Activated naive CD8-positive, alpha-beta T cell treated with anti-CD3 and anti-CD28 coated beads for 36 hours (primary cell): ENCODE measurements at regions not wholly inside any gene's neighbourhood (a gene's known extent, or its start where the extent isn't known, plus 50 kb on each side); places are given as distances from the start of the nearest gene placed in this dataset.
"Not testable (repeated sequence)": the region's sequence is repeated elsewhere in the genome, so short reads cannot be mapped to it uniquely, and the experiment has no call there.

Experiments
- DNase-seq: peaks from one replicate; pipeline ENCODE4 v3.0.0; 2021
- H3K27ac Mint-ChIP-seq: one replicate; pipeline ENCODE4 v1.8.0; 2022; ENCODE audit warnings: mild to moderate bottlenecking, moderate library complexity, mixed read lengths
- H3K27me3 Mint-ChIP-seq: one replicate; pipeline ENCODE4 v1.8.0; 2022; ENCODE audit warnings: mild to moderate bottlenecking, mixed read lengths
- H3K36me3 Mint-ChIP-seq: one replicate; pipeline ENCODE4 v1.8.0; 2021; ENCODE audit warnings: mild to moderate bottlenecking, mixed read lengths
- H3K4me1 Mint-ChIP-seq: one replicate; pipeline ENCODE4 v1.8.0; 2021; ENCODE audit warnings: mixed read lengths
- H3K4me3 Mint-ChIP-seq: one replicate; pipeline ENCODE4 v1.8.0; 2022; ENCODE audit warnings: mild to moderate bottlenecking, moderate library complexity, mixed read lengths
- H3K9me3 Mint-ChIP-seq: one replicate; pipeline ENCODE4 v1.8.0; 2022; ENCODE audit warnings: mixed read lengths

DNA sequence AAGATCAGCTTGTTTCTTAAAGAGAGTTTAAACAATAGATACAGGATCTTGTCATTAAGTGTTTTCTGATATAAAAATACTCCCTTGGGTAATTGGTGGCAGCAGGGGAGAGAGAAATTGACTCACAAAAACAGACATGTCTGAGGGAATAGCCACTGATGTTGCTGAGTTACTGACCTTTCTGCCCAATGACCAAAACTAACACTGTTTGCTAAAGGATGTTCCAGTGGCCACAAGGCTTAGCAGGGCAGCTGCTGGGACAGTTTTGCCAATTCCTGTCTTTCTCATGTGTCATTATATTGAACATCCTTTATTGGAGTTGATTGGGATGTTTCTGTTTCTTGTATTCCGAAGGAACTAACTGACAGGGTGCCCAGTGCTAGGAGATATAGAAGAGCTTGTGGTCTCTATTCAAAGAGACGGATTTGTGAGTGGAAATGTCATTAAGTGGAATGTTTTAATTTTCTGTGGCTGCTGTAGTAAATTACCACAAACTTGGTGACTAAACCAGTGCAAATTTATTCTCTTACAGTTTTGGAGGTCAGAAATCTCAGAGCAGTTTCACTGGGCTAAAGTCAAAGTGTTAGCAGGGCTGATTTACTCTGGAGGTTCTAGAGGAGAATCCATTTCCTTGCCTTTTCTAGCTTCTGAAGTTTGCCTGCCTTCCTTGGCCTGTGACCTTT is 124.8 kb upstream of the RMDN2 start:
- Mint-ChIP-seq H3K9me3 (no peaks in the 10 kb centered on the region), H3K27me3 (no peaks in the 10 kb centered on the region), H3K4me1 (peaks cover 10% of the 10 kb centered on the region), H3K36me3 (no peaks in the 10 kb centered on the region), H3K27ac (no peak overlapping the region), H3K4me3 (no peak overlapping the region)
- no peak for DNase-seq

DNA sequence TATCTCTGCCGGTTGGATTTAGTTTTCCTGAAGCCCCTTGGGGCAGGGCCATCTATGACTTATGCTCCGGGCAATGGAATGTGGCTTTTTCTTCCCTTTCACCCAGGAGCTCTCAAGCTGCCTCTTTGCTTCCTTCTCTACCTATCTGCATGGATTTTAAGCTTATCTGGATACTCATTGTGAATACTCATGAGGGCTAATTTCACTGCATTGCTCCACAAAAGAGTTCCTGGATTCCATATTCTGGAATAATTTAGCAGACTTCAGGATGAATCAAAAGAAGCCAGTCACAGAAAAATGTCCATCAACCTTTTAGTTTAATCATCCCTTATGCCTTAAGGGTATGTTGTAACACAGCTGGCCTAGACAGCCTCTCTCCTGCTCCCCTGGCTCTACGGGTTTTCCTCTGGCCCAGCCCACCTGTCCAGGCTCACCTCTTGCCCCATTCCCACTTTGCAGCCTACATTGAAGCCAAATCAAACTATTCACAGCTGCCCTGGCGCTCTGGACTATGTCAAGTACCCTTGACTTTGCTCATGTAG is 122.8 kb upstream of the RMDN2 start:
- Mint-ChIP-seq H3K27ac (no peak overlapping the region), H3K36me3 (no peaks in the 10 kb centered on the region), H3K4me3 (no peak overlapping the region)

DNA sequence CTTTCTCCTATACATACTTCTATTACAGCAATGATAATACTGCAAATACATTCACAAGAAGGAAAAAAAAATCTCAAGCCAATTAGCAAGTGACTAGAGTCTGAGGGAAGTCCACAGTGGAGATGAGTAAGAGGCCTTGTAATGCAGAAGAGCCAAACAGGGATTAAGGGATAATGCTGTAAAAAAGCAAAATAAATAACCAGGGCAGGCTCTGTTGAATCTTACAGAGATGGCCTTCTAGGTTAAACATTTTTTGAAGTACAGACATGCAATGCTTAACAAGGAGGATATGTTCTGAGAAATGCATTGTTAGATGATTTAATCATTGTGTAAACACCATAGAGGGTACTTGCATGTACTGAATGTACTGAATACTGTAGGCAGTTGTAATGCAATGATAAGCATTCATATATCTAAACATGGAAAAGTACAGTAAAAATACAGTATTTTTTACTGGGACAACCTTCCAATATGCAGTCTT is 122.1 kb upstream of the RMDN2 start:
- H3K27ac Mint-ChIP-seq = no peak overlapping the region
- H3K9me3 Mint-ChIP-seq = peaks cover 4% of the 10 kb centered on the region
- H3K36me3 Mint-ChIP-seq = no peaks in the 10 kb centered on the region
- H3K4me1 Mint-ChIP-seq = peaks cover 3% of the 10 kb centered on the region
- no peaks in the 10 kb centered on the region for H3K27me3 Mint-ChIP-seq
- no peak overlapping the region for H3K4me3 Mint-ChIP-seq
- DNase-seq = no peak

More for the DNA sequence above, 122.8 kb upstream of the RMDN2 start:
- Mint-ChIP-seq H3K9me3 (peaks cover 4% of the 10 kb centered on the region), H3K4me1 (peaks cover 5% of the 10 kb centered on the region), H3K27me3 (no peaks in the 10 kb centered on the region)
- DNase-seq = no peak

- H3K9me3 Mint-ChIP-seq, H3K36me3 Mint-ChIP-seq, H3K27ac Mint-ChIP-seq, H3K4me1 Mint-ChIP-seq, H3K27me3 Mint-ChIP-seq, DNase-seq, H3K4me3 Mint-ChIP-seq: not testable (repeated sequence)
Measured at GRCh38 chr2:37806004-37806403, 119.1 kb upstream of the RMDN2 start.

GRCh38 chr2:37809525-37809924 is 115.6 kb upstream of the RMDN2 start:
- no peaks in the 10 kb centered on the region for H3K27me3 Mint-ChIP-seq
- no peak for DNase-seq
- no peak overlapping the region for H3K4me3 Mint-ChIP-seq
- peaks cover 2% of the 10 kb centered on the region for H3K36me3 Mint-ChIP-seq
- peaks cover 7% of the 10 kb centered on the region for H3K4me1 Mint-ChIP-seq
- H3K27ac Mint-ChIP-seq = no peak overlapping the region
- peaks cover 11% of the 10 kb centered on the region for H3K9me3 Mint-ChIP-seq

GRCh38 chr2:37809931-37810570 is 115.0 kb upstream of the RMDN2 start:
- DNase-seq = no peak
- H3K27ac Mint-ChIP-seq = no peak overlapping the region
- H3K4me3 Mint-ChIP-seq = no peak overlapping the region
- no peaks in the 10 kb centered on the region for H3K27me3 Mint-ChIP-seq
- peaks cover 2% of the 10 kb centered on the region for H3K36me3 Mint-ChIP-seq
- H3K9me3 Mint-ChIP-seq = peaks cover 11% of the 10 kb centered on the region
- peaks cover 7% of the 10 kb centered on the region for H3K4me1 Mint-ChIP-seq

GRCh38 chr2:37812414-37812813 is 112.7 kb upstream of the RMDN2 start:
- no peak for DNase-seq
- H3K27ac Mint-ChIP-seq = no peak overlapping the region
- H3K27me3 Mint-ChIP-seq = no peaks in the 10 kb centered on the region
- no peak overlapping the region for H3K4me3 Mint-ChIP-seq
- H3K4me1 Mint-ChIP-seq = peaks cover 7% of the 10 kb centered on the region
- peaks cover 2% of the 10 kb centered on the region for H3K36me3 Mint-ChIP-seq
- peaks cover 7% of the 10 kb centered on the region for H3K9me3 Mint-ChIP-seq

DNA sequence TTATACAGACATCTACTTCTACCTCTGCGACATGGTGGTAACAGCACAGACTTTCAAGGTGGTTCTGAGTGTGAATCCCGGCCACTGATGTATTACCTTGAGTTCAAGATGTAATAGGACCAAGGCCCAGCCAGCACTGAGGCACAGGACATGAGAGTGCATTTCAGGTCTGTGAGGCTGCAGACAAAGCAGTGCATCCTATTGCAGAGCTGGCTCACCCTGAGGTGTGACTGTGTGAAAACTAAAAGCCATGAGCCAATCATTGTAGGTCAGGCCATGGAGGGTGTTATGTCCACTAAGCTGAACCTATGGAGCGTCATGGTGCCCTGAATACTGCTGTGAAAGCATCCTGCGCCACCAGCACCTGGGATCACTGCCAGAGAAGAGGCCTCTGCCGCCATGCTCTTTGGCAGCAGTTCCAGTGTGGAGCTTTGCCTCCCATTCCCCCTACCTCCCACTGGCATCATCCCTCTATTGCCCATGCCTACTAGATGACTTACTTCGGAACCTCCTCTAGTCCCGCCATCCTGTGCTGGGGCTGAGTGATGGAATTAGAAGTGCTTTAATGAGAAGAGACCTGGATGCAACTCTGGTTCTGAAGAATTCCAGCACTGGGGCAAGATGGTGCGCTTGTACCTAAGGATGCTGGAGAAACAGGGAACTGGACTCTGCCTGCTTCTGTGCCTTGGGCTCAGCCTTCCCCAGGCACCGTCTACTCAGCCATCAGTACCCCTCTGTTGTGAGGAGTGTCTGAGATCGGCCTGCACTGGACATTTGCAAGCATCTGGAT is 112.0 kb upstream of the RMDN2 start:
- Mint-ChIP-seq H3K4me3 (no peak overlapping the region), H3K4me1 (peaks cover 7% of the 10 kb centered on the region), H3K9me3 (peaks cover 7% of the 10 kb centered on the region), H3K36me3 (peaks cover 2% of the 10 kb centered on the region), H3K27me3 (no peaks in the 10 kb centered on the region), H3K27ac (no peak overlapping the region)
- DNase-seq = no peak

GRCh38 chr2:37816036-37816435 is 109.1 kb upstream of the RMDN2 start:
- Mint-ChIP-seq H3K4me1 (peaks cover 2% of the 10 kb centered on the region), H3K27ac (no peak overlapping the region)
- no peak for DNase-seq

DNA sequence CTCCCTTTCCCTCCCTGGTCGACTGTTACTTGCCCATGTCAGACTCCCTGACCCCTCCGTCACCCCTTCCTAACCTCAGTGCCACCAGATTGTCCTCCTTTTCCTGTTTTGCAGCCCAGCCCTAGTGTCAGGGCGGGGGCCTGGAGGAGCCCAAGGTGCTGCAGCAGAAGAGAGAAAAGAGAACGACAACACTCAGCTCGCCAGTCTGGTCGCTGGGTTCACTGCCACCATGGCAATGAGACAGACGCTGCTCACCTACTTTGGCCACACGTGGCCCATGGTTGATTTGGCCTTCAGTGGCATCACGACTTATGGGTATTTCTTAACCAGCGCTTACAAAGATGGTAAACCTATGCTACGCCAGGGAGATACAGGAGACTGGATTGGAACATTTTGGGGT is 108.4 kb upstream of the RMDN2 start:
- Mint-ChIP-seq H3K27ac (no peak overlapping the region), H3K4me1 (peaks cover 2% of the 10 kb centered on the region), H3K4me3 (no peak overlapping the region), H3K9me3 (peaks cover 7% of the 10 kb centered on the region), H3K36me3 (no peaks in the 10 kb centered on the region), H3K27me3 (no peaks in the 10 kb centered on the region)
- DNase-seq = no peak

More at GRCh38 chr2:37816036-37816435, 109.1 kb upstream of the RMDN2 start:
- Mint-ChIP-seq H3K9me3 (peaks cover 7% of the 10 kb centered on the region), H3K36me3 (no peaks in the 10 kb centered on the region), H3K27me3 (no peaks in the 10 kb centered on the region), H3K4me3 (no peak overlapping the region)

GRCh38 chr2:37819186-37819585 is 105.9 kb upstream of the RMDN2 start:
- no peaks in the 10 kb centered on the region for H3K27me3 Mint-ChIP-seq
- no peak overlapping the region for H3K27ac Mint-ChIP-seq
- H3K9me3 Mint-ChIP-seq = peaks cover 7% of the 10 kb centered on the region
- H3K36me3 Mint-ChIP-seq = no peaks in the 10 kb centered on the region
- DNase-seq = no peak
- peaks cover 6% of the 10 kb centered on the region for H3K4me1 Mint-ChIP-seq
- no peak overlapping the region for H3K4me3 Mint-ChIP-seq

DNA sequence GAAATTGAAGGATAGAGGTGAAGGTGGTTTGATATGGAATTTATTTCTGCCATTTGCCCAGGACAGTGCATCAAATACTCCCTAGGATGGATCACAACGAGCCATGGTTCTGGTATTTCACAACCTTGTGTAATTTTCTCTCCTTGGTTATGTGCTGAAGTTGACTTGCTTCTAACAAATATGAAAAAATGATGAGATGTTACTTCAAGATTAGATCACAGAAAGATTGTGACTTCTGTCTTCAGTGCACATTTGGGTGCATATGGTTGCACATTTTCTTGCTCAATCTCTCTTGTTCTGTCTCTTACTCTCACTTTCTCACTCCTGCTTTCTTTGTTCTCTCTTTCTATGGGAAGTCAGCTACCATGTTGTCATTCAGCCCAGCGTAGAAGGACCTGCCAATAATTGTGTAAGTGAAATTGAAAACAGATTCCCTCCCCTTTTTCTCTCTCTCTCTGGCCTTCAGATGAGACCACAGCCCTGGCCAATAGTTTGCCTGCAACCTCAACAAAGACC is 104.6 kb upstream of the RMDN2 start:
- Mint-ChIP-seq H3K4me3 (no peak overlapping the region), H3K36me3 (no peaks in the 10 kb centered on the region), H3K27ac (no peak overlapping the region), H3K4me1 (peaks cover 6% of the 10 kb centered on the region), H3K27me3 (no peaks in the 10 kb centered on the region), H3K9me3 (peaks cover 7% of the 10 kb centered on the region)
- DNase-seq = no peak

DNA sequence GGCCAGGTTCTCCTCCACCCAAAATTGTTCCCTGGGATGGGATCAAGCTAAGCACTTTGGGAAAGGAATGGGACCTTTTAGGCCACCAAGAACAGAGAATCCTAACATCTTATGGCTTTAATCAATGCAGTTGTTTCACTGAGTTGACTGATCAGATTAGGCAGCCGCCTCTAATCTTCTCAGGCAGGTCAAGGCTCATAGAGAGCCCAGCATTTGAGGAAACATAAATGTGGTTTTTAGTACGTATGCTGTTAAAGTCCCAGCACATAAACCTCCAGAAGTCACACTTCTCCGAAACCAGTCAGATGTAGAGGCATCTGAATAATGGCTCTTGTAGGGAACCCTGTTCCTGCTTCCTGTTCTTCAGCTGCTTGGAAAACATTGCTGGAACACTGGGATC is 99.5 kb upstream of the RMDN2 start:
- Mint-ChIP-seq H3K27ac (no peak overlapping the region), H3K4me3 (no peak overlapping the region), H3K36me3 (no peaks in the 10 kb centered on the region), H3K9me3 (peaks cover 6% of the 10 kb centered on the region), H3K27me3 (no peaks in the 10 kb centered on the region), H3K4me1 (peaks cover 7% of the 10 kb centered on the region)
- DNase-seq = no peak

GRCh38 chr2:37826611-37827010 is 98.5 kb upstream of the RMDN2 start:
- no peak overlapping the region for H3K4me3 Mint-ChIP-seq
- no peaks in the 10 kb centered on the region for H3K36me3 Mint-ChIP-seq
- H3K9me3 Mint-ChIP-seq = no peaks in the 10 kb centered on the region
- H3K27ac Mint-ChIP-seq = no peak overlapping the region
- DNase-seq = no peak
- H3K27me3 Mint-ChIP-seq = no peaks in the 10 kb centered on the region
- H3K4me1 Mint-ChIP-seq = peaks cover 7% of the 10 kb centered on the region

GRCh38 chr2:37827455-37827854 is 97.6 kb upstream of the RMDN2 start:
- Mint-ChIP-seq H3K27ac (no peak overlapping the region), H3K9me3 (no peaks in the 10 kb centered on the region), H3K36me3 (no peaks in the 10 kb centered on the region), H3K4me3 (no peak overlapping the region), H3K27me3 (no peaks in the 10 kb centered on the region), H3K4me1 (peaks cover 8% of the 10 kb centered on the region)
- DNase-seq = no peak
